Sigmoid colon (tissue), 6 donors: ENCODE measurements at regions not wholly inside any gene's neighbourhood (a gene's known extent, or its start where the extent isn't known, plus 50 kb on each side); places are given as distances from the start of the nearest gene placed in this dataset.

Experiments used
- DNase-seq: peaks from one replicate; pipeline ENCODE4 v3.0.0-alpha.2; 2019
- H3K27ac ChIP-seq, 4 donors: fragments of 200-600 bp; sonication (generic); one replicate each; pipeline ENCODE4 v1.5.1; 2016 to 2019; ENCODE audit warnings: mild to moderate bottlenecking in 1 of 4
- H3K27me3 ChIP-seq, 3 donors: fragments of 200-600 bp; sonication (generic); one replicate each; pipeline ENCODE4 v1.5.1; 2019; ENCODE audit warnings: mild to moderate bottlenecking in 1 of 3
- H3K36me3 ChIP-seq, 4 donors: fragments of 200-600 bp; sonication (generic); one replicate each; pipeline ENCODE4 v1.5.1; 2016 to 2019
- H3K4me1 ChIP-seq, 4 donors: fragments of 200-600 bp; sonication (generic); one replicate each; pipeline ENCODE4 v1.5.1; 2017 to 2019
- H3K4me3 ChIP-seq, 4 donors: fragments of 200-600 bp; sonication (generic); one replicate each; pipeline ENCODE4 v1.5.1; 2017 to 2019; ENCODE audit warnings: mild to moderate bottlenecking in 2 of 4, moderate library complexity in 1 of 4
- H3K9me3 ChIP-seq, 4 donors: fragments of 200-600 bp in 3 of 4; sonication (generic) in 3 of 4; one replicate each; pipeline versions ENCODE4 v1.5.1 to v1.6.1; 2013 to 2019
- EP300 ChIP-seq, 4 donors: sonication (generic); formaldehyde crosslinking; IDR thresholded peaks; one replicate each; pipeline ENCODE4 v1.6.1; 2017; ENCODE audit warnings: antibody characterized with exemption in 4 of 4
- POLR2A ChIP-seq, 2 donors: fragments of 450-650 bp; IDR thresholded peaks; one replicate each; pipeline ENCODE4 v1.6.1; 2016; ENCODE audit warnings: antibody characterized with exemption in 2 of 2, mild to moderate bottlenecking in 2 of 2, moderate library complexity in 2 of 2
- POLR2AphosphoS5 ChIP-seq, 4 donors: sonication (generic); formaldehyde crosslinking; IDR thresholded peaks; one replicate each; pipeline ENCODE4 v1.6.1; 2017; ENCODE audit warnings: antibody characterized with exemption in 4 of 4
- WGBS, 2 donors: extraction: QIAGEN DNeasy Blood & Tissue Kit; methylation state at CpG; one replicate each; pipeline ENCODE4 v1.1.7; 2013; 5-methylcytosine and 5-hydroxymethylcytosine counted together
- intact Hi-C: fragments of 100-400 bp; cut with DNase I; formaldehyde crosslinking; loops from one replicate; pipeline ENCODE4 v1.15.1; 2023
- TF ChIP-seq, protein P1 (sequence below), 4 experiments: fragments of 450-650 bp in 3 of 4; fragments of 200-600 bp in 1 of 4; IDR thresholded peaks; one replicate each; pipeline ENCODE4 v1.5.1; 2016 to 2019; ENCODE audit warnings: antibody characterized with exemption in 4 of 4, mild to moderate bottlenecking in 3 of 4, moderate library complexity in 2 of 4
- donor health status: healthy with polysubstance abuse.
- donor health status: healthy.

DNA sequence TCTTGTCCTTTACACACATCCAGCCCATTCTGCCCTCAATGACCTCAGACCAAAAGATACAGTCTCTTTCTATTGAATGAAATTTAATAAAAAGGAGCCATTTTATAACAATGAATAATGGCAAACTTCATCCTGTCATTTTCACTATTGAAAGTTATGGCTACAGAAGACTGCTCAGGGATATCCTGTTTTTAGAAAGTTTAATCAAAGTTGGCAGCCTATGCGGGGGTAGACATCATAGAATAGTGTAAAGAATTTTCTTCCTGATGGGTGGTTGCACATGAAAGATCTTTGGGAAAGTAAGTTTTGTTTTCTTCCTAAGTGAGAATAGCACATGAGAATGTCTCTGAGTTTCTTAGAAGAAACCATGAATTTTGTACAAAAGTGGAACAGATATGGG lies 670.4 kb upstream of the CDH6 start:
- no peak for DNase-seq
- H3K27me3 ChIP-seq = no peaks in the 10 kb centered on the region
- 80 to 81% methylated on average over 1 of the region's 1 CpG for WGBS, 2 donors
- no peak for TF ChIP-seq EP300 (IDR thresholded peaks at IDR 0.05)
- TF ChIP-seq POLR2AphosphoS5 (IDR thresholded peaks at IDR 0.05) = no peak
- TF ChIP-seq POLR2A (IDR thresholded peaks at IDR 0.05) = no peak
- TF ChIP-seq, protein P1, sequence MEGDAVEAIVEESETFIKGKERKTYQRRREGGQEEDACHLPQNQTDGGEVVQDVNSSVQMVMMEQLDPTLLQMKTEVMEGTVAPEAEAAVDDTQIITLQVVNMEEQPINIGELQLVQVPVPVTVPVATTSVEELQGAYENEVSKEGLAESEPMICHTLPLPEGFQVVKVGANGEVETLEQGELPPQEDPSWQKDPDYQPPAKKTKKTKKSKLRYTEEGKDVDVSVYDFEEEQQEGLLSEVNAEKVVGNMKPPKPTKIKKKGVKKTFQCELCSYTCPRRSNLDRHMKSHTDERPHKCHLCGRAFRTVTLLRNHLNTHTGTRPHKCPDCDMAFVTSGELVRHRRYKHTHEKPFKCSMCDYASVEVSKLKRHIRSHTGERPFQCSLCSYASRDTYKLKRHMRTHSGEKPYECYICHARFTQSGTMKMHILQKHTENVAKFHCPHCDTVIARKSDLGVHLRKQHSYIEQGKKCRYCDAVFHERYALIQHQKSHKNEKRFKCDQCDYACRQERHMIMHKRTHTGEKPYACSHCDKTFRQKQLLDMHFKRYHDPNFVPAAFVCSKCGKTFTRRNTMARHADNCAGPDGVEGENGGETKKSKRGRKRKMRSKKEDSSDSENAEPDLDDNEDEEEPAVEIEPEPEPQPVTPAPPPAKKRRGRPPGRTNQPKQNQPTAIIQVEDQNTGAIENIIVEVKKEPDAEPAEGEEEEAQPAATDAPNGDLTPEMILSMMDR (IDR thresholded peaks at IDR 0.05) = no peak
- H3K9me3 ChIP-seq = no peaks in the 10 kb centered on the region
- H3K36me3 ChIP-seq = no peaks in the 10 kb centered on the region
- no peak overlapping the region for H3K4me3 ChIP-seq
- H3K4me1 ChIP-seq = no peaks in the 10 kb centered on the region
- H3K27ac ChIP-seq = no peak overlapping the region
- intact Hi-C loops = no loop called here

DNA sequence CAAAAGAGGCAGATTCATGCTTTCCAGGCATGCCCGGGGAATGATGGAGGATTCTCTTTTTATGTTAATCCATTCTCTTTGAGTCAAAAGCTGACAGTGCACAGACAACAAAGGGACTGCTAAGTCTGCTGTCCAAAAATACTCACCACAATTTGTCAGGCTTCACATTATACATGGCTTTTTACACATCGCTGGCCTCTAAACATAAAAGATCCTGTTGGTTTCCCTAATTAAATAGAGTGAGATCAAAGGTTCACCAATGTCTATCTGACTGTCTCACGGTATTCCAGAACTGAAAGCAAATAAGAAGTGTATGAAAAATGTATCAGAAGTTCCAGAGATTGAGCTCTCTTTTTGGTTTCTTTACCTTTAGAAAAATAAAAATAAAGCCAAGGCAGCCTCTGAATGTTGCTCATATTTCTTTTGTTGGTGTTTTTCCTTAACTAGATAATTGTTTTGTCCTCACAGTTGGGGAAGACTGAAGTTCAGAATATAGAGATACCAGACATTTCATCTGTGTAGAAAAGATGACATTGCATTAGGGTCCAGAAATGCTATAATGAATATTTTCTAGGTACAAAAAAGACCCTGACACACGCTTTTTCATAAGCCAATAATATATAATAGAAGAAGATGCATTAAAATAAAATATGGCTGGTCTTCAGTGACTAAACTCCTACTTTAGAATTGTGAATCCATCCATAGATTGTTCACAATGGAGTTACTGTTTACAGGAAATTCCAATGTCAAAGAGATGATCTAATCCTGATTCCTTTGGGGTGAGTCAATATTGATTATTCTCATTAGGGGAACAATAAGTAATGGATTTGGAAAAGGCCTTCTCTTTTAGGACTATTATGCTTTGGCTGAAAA lies 688.2 kb upstream of the CDH6 start:
- 45 to 69% methylated on average over 4 of the region's 4 CpGs for WGBS, 2 donors

DNA sequence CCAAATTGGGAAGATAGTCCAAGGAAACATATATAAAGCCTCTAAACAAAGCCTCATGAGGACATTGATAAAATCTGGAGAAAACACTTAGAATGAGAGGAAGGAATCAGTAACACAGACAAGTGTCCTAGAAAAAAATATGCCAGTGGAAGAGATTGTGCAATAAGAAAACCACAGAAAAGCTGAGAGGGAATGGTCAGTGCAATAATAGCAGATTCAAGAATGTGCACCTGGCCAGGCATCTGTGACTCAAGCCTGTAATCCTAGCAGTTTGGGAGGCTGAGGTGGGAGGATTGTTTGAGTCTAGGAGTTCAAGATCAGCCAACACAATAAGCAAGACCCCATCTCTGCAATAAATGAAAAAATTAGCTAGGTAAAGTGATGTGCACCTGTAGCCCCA lies 691.2 kb upstream of the CDH6 start:
- intact Hi-C loops = no loop called here
- Histone ChIP-seq H3K4me1 (no peaks in the 10 kb centered on the region), H3K36me3 (no peaks in the 10 kb centered on the region), H3K27me3 (no peaks in the 10 kb centered on the region), H3K4me3 (no peak overlapping the region), H3K27ac (no peak overlapping the region), H3K9me3 (peaks cover 0 to 3% (median 0%) of the 10 kb centered on the region in 4 donors)
- TF ChIP-seq EP300 (IDR thresholded peaks at IDR 0.05) = no peak
- TF ChIP-seq, protein P1 (IDR thresholded peaks at IDR 0.05) = no peak
- TF ChIP-seq POLR2AphosphoS5 (IDR thresholded peaks at IDR 0.05) = no peak
- TF ChIP-seq POLR2A (IDR thresholded peaks at IDR 0.05) = no peak
- no peak for DNase-seq

More for the DNA sequence above, 688.2 kb upstream of the CDH6 start:
- H3K36me3 ChIP-seq = no peaks in the 10 kb centered on the region
- intact Hi-C loops = no loop called here
- no peak for DNase-seq
- H3K27me3 ChIP-seq = no peaks in the 10 kb centered on the region
- H3K9me3 ChIP-seq = no peaks in the 10 kb centered on the region
- TF ChIP-seq POLR2AphosphoS5 (IDR thresholded peaks at IDR 0.05) (no peak), EP300 (IDR thresholded peaks at IDR 0.05) (no peak), POLR2A (IDR thresholded peaks at IDR 0.05) (no peak)
- TF ChIP-seq, protein P1 (IDR thresholded peaks at IDR 0.05) = no peak
- no peak overlapping the region for H3K4me3 ChIP-seq
- no peak overlapping the region for H3K27ac ChIP-seq
- H3K4me1 ChIP-seq = no peaks in the 10 kb centered on the region

DNA sequence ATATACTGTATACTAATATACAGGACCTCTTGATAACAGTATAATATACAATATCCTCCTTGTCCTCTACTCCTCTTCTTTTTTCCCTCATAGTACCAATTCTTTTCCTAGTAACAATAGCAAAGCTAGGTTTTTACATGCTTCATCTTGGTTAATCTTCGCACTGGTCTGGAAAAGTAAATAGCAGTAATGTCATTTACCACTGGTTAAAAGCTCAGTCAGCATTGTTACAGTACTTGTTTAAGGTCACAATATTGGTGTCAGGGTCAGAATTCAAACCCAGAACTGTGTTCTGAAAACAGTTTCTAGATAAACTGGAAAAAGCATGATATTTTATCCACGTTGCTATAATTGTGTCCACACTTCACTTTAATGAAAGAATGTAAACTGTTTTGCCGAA lies 692.4 kb upstream of the CDH6 start:
- intact Hi-C loops = no loop called here
- WGBS, 2 donors = 46 to 56% methylated on average over 3 of the region's 3 CpGs
- no peak for DNase-seq
- H3K36me3 ChIP-seq = no peaks in the 10 kb centered on the region
- no peak overlapping the region for H3K4me3 ChIP-seq
- H3K27ac ChIP-seq = no peak overlapping the region
- H3K4me1 ChIP-seq = no peaks in the 10 kb centered on the region
- H3K9me3 ChIP-seq = peaks cover 0 to 3% (median 0%) of the 10 kb centered on the region in 4 donors
- no peaks in the 10 kb centered on the region for H3K27me3 ChIP-seq
- no peak for TF ChIP-seq POLR2AphosphoS5 (IDR thresholded peaks at IDR 0.05)
- TF ChIP-seq POLR2A (IDR thresholded peaks at IDR 0.05) = no peak
- TF ChIP-seq, protein P1 (IDR thresholded peaks at IDR 0.05) = no peak
- TF ChIP-seq EP300 (IDR thresholded peaks at IDR 0.05) = no peak
